Caco-2 (cell line): ENCODE measurements at regions not wholly inside any gene's neighbourhood (a gene's known extent, or its start where the extent isn't known, plus 50 kb on each side); places are given as distances from the start of the nearest gene placed in this dataset.

Source experiments
- BruUV-seq: library from RNA; stranded (reverse); fragments of 400-500 nt; replicated peaks from 2 replicates; lab custom pipeline; 2021; lab: Mats Ljungman, UMichigan
- CTCF ChIA-PET: fragments of 300-600 bp; sonication (Branson Sonifier 250); formaldehyde crosslinking; loops from one replicate; lab custom pipeline; 2022; ENCODE audit warnings: antibody characterized with exemption; lab: Charles Lee
- POLR2A ChIA-PET: fragments of 300-600 bp; sonication (Branson Sonifier 250); formaldehyde crosslinking; loops from one replicate; lab custom pipeline; 2022; ENCODE audit warnings: antibody characterized with exemption; lab: Charles Lee
- DNase-seq, 2 experiments: peaks; one replicate each; pipeline versions ENCODE4 v3.0.0 to v3.0.0-alpha.2; 2020 to 2022
- H3K27me3 ChIP-seq: replicated peaks from 2 replicates; pipeline ENCODE4 v1.6.0; 2011; ENCODE audit warnings: low read length; ENCODE audit not compliant: control insufficient read depth, insufficient read depth
- H3K36me3 ChIP-seq: 2 replicates; pipeline ENCODE4 v1.5.1; 2011; ENCODE audit warnings: low read length; ENCODE audit not compliant: control insufficient read depth, insufficient read depth
- H3K4me1 ChIP-seq: fragments of 250-450 bp; sonication (Bioruptor Pico); 2 replicates; pipeline ENCODE4 v1.5.1; 2020; ENCODE audit warnings: mild to moderate bottlenecking
- H3K4me3 ChIP-seq: 2 replicates; pipeline ENCODE4 v1.5.1; 2011; ENCODE audit warnings: low read depth, mild to moderate bottlenecking, control low read depth, low read length
- H3K9me3 ChIP-seq: fragments of 250-450 bp; sonication (Bioruptor Pico); 2 replicates; pipeline ENCODE4 v1.5.1; 2020; ENCODE audit warnings: mild to moderate bottlenecking, moderate library complexity
- H3K27ac Mint-ChIP-seq: one replicate; pipeline ENCODE4 v1.8.0; 2022; ENCODE audit warnings: mixed read lengths; ENCODE audit not compliant: unreplicated experiment
- H3K27me3 Mint-ChIP-seq: one replicate; pipeline ENCODE4 v1.8.0; 2022; ENCODE audit warnings: mixed read lengths; ENCODE audit not compliant: insufficient read depth, unreplicated experiment
- H3K36me3 Mint-ChIP-seq: one replicate; pipeline ENCODE4 v1.8.0; 2022; ENCODE audit warnings: mild to moderate bottlenecking, mixed read lengths; ENCODE audit not compliant: insufficient read depth, unreplicated experiment
- H3K4me1 Mint-ChIP-seq: one replicate; pipeline ENCODE4 v1.8.0; 2022; ENCODE audit warnings: low read depth, mixed read lengths; ENCODE audit not compliant: unreplicated experiment
- H3K4me3 Mint-ChIP-seq: one replicate; pipeline ENCODE4 v1.8.0; 2022; ENCODE audit warnings: mild to moderate bottlenecking, moderate library complexity, mixed read lengths; ENCODE audit not compliant: unreplicated experiment
- H3K9me3 Mint-ChIP-seq: one replicate; pipeline ENCODE4 v1.8.0; 2022; ENCODE audit warnings: mixed read lengths; ENCODE audit not compliant: unreplicated experiment
- intact Hi-C: fragments of 100-400 bp; cut with micrococcal nuclease; formaldehyde crosslinking; loops from one replicate; pipeline ENCODE4 v1.10.0; 2022; ENCODE audit not compliant: unreplicated experiment
- TF ChIP-seq, protein P1 (sequence below), 2 experiments: fragments of 200-600 bp in 1 of 2; IDR thresholded peaks; 1 replicate in 1 of 2; 2 replicates in 1 of 2; pipeline versions ENCODE4 v1.5.1 to v1.8.0; 2011 to 2022; ENCODE audit warnings: antibody characterized with exemption in 1 of 2, control low read depth in 1 of 2, inconsistent platforms in 1 of 2, low read depth in 1 of 2, low read length in 1 of 2, mild to moderate bottlenecking in 1 of 2, moderate library complexity in 1 of 2; ENCODE audit not compliant: insufficient read depth in 1 of 2, severe bottlenecking in 1 of 2, unreplicated experiment in 1 of 2

DNA sequence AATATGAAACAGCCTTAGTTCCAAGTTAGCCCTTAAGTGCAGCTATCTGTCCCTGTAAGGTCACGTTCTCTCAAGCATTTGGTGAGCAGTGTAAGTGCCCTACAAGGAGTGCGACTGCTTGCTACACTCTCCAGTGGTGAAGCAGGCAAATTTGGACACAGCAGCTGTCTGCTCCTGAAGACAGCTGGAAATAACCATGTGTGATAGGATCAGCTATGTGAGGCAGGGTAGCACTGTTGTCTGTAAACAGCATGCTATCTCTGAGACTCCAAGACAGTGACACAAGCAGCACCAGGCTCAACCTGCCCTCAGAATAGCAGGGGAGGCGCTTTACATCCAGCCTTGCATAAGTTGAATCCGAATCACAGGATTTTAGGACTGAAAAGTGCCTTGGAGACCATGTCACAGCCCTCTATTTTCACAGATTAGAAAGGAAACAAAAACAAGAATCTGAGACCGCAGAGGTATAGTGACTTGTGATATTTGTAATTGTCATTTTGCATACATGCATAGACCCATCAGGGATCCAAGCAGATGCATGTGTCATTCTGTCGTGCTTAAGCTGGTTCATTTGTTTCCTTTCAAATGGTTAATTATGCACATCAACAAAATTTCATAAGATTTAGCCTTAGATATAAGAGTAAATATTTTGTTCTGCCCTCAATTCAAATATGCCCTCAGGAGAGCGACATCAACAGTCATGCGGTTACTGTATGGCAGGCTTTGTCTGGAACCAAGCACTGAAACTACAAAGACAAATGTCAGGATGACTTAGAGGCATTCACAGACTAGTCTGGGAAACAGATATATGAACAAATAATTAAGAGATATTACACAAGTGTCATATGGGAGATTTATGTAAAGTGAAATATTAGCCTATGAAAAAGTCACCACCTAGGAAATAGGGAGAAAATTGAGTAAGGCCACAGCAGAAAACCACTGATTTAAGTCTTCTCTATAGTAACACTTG lies 134.9 kb upstream of the NRIP1 start:
- intact Hi-C loops: loop anchor here (5.0 kb wide), 1 partner anchor 57 kb away; no protein-coding TSS in a partner anchor
- ChIA-PET POLR2A (no interaction called here), CTCF (no interaction called here)
- Mint-ChIP-seq H3K27me3 (no peaks in the 10 kb centered on the region), H3K4me1 (peaks cover 10% of the 10 kb centered on the region), H3K36me3 (no peaks in the 10 kb centered on the region), H3K9me3 (no peaks in the 10 kb centered on the region), H3K4me3 (no peak overlapping the region), H3K27ac (no peak overlapping the region)
- DNase-seq: no peak
- TF ChIP-seq, protein P1, sequence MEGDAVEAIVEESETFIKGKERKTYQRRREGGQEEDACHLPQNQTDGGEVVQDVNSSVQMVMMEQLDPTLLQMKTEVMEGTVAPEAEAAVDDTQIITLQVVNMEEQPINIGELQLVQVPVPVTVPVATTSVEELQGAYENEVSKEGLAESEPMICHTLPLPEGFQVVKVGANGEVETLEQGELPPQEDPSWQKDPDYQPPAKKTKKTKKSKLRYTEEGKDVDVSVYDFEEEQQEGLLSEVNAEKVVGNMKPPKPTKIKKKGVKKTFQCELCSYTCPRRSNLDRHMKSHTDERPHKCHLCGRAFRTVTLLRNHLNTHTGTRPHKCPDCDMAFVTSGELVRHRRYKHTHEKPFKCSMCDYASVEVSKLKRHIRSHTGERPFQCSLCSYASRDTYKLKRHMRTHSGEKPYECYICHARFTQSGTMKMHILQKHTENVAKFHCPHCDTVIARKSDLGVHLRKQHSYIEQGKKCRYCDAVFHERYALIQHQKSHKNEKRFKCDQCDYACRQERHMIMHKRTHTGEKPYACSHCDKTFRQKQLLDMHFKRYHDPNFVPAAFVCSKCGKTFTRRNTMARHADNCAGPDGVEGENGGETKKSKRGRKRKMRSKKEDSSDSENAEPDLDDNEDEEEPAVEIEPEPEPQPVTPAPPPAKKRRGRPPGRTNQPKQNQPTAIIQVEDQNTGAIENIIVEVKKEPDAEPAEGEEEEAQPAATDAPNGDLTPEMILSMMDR (IDR thresholded peaks at IDR 0.05; ENCODE audit: insufficient read depth in 1 of 2, low read depth in 1 of 2, low read length in 1 of 2, severe bottlenecking in 1 of 2, unreplicated experiment in 1 of 2): no peak
- no TSS peak for BruUV-seq
- H3K27me3 ChIP-seq: no peaks in the 10 kb centered on the region
- H3K4me1 ChIP-seq: peaks cover 30% of the 10 kb centered on the region
- H3K9me3 ChIP-seq: no peaks in the 10 kb centered on the region
- no peaks in the 10 kb centered on the region for H3K36me3 ChIP-seq
- H3K4me3 ChIP-seq: no peak overlapping the region

DNA sequence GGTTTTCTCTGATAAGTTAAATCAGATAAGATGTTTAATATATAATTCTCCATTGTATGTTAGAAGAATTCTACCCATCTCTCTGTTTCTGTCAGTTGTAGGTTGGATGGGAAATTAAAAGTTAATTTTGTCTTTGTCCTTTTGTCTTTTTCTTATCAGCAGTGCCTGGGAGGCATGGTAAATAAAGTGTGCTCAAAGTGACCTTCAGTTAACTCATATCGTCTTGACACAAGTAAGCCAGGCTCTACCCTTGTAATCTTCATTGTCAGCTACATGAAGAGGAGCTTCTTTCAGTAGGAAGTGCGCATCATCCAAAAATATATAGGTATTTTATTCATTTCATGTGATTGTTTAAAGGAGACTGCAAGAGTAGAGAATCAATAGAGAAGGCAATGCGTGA lies 138.9 kb upstream of the NRIP1 start:
- Mint-ChIP-seq H3K27ac (no peak overlapping the region), H3K4me3 (no peak overlapping the region), H3K27me3 (no peaks in the 10 kb centered on the region), H3K9me3 (no peaks in the 10 kb centered on the region), H3K36me3 (no peaks in the 10 kb centered on the region), H3K4me1 (no peaks in the 10 kb centered on the region)
- no peaks in the 10 kb centered on the region for H3K27me3 ChIP-seq
- no TSS peak for BruUV-seq
- CTCF ChIA-PET: no interaction called here
- intact Hi-C loops: no loop called here
- POLR2A ChIA-PET: no interaction called here
- H3K4me1 ChIP-seq: peaks cover 17% of the 10 kb centered on the region
- no peaks in the 10 kb centered on the region for H3K36me3 ChIP-seq
- no peak overlapping the region for H3K4me3 ChIP-seq
- no peaks in the 10 kb centered on the region for H3K9me3 ChIP-seq
- TF ChIP-seq, protein P1 (IDR thresholded peaks at IDR 0.05; ENCODE audit: insufficient read depth in 1 of 2, low read depth in 1 of 2, low read length in 1 of 2, severe bottlenecking in 1 of 2, unreplicated experiment in 1 of 2): no peak
- no peak for DNase-seq

DNA sequence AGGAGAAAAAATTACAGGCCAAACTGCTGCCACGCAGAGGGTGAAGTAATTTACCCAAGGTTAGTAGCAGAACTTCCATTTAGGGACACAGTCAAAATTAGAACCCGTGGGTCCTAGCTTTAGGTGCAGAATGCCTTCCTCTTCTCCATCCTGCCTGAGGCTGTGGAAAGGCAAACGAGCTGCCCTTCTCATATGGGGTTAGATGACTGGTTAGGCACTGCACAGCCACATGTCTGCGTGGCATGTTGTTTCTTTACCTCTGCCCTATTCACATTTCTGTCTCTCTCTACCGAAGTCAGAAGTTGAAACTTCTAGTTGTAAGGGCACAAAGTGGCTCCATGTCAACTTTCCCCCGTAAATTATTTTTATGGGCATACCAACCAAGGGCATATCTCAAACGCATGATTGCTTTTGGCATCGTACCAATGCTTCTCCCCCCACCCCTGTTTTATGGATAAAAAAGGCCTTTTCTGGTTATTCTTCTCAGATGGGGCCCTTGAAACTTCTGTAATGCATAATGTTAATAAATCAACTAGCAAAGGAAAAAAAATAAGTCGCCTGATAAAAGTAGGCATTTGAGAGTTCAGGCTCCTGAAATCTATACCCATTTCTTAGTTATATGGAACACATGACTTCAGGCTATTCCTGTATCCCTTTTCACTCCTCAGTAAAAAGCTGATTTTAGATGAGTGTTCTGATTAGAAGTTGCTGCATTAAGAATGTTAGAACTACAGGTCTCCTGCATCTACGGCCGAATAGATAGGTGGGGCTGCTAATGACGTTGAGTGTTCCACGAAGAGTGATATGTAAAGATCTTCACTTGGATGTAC lies 139.6 kb upstream of the NRIP1 start:
- no TSS peak for BruUV-seq
- Mint-ChIP-seq H3K4me3 (no peak overlapping the region), H3K36me3 (no peaks in the 10 kb centered on the region), H3K4me1 (no peaks in the 10 kb centered on the region), H3K9me3 (no peaks in the 10 kb centered on the region), H3K27me3 (no peaks in the 10 kb centered on the region), H3K27ac (no peak overlapping the region)
- ChIA-PET CTCF (no interaction called here), POLR2A (no interaction called here)
- H3K4me1 ChIP-seq: peaks cover 17% of the 10 kb centered on the region
- TF ChIP-seq, protein P1 (IDR thresholded peaks at IDR 0.05; ENCODE audit: insufficient read depth in 1 of 2, low read depth in 1 of 2, low read length in 1 of 2, severe bottlenecking in 1 of 2, unreplicated experiment in 1 of 2): no peak
- no peaks in the 10 kb centered on the region for H3K27me3 ChIP-seq
- no peaks in the 10 kb centered on the region for H3K36me3 ChIP-seq
- intact Hi-C loops: no loop called here
- H3K9me3 ChIP-seq: no peaks in the 10 kb centered on the region
- DNase-seq: no peak
- no peak overlapping the region for H3K4me3 ChIP-seq
